Tibial nerve (tissue), 4 donors: ENCODE measurements at regions not wholly inside any gene's neighbourhood (a gene's known extent, or its start where the extent isn't known, plus 50 kb on each side); places are given as distances from the start of the nearest gene placed in this dataset.

Experiments
- DNase-seq, 2 donors: peaks; one replicate each; pipeline ENCODE4 v3.0.0-alpha.2; 2019; ENCODE audit warnings: low spot score in 2 of 2
- H3K27ac ChIP-seq, 4 donors: fragments of 200-600 bp; sonication (generic) in 3 of 4; one replicate each; pipeline ENCODE4 v1.5.1; 2017 to 2019; ENCODE audit warnings: mild to moderate bottlenecking in 1 of 4
- H3K27me3 ChIP-seq, 2 donors: fragments of 200-600 bp; sonication (generic) in 1 of 2; one replicate each; pipeline versions ENCODE4 v1.5.1 to v1.6.0; 2017 to 2019
- H3K36me3 ChIP-seq, 3 donors: fragments of 200-600 bp; sonication (generic); one replicate each; pipeline ENCODE4 v1.5.1; 2018 to 2019
- H3K4me1 ChIP-seq, 4 donors: fragments of 200-600 bp; sonication (generic) in 3 of 4; one replicate each; pipeline ENCODE4 v1.5.1; 2017 to 2019
- H3K4me3 ChIP-seq, 4 donors: fragments of 200-600 bp; sonication (generic) in 3 of 4; one replicate each; pipeline ENCODE4 v1.5.1; 2017 to 2019; ENCODE audit warnings: mild to moderate bottlenecking in 1 of 4, moderate library complexity in 1 of 4
- H3K9me3 ChIP-seq, 4 donors: fragments of 200-600 bp; sonication (generic) in 3 of 4; one replicate each; pipeline ENCODE4 v1.5.1; 2017 to 2019
- CTCF ChIP-seq, 5 experiments: fragments of 200-600 bp in 3 of 5; fragments of 450-650 bp in 2 of 5; sonication (generic) in 3 of 5; IDR thresholded peaks; one replicate each; pipeline ENCODE4 v1.5.1; 2016 to 2019; ENCODE audit warnings: antibody characterized with exemption in 5 of 5, mild to moderate bottlenecking in 3 of 5, moderate library complexity in 2 of 5
- EP300 ChIP-seq, 2 donors: sonication (generic); formaldehyde crosslinking; IDR thresholded peaks; one replicate each; pipeline ENCODE4 v1.6.1; 2017; ENCODE audit warnings: antibody characterized with exemption in 2 of 2, mild to moderate bottlenecking in 1 of 2
- POLR2A ChIP-seq, 2 donors: fragments of 450-650 bp; IDR thresholded peaks; one replicate each; pipeline ENCODE4 v1.6.1; 2017; ENCODE audit warnings: antibody characterized with exemption in 2 of 2, mild to moderate bottlenecking in 2 of 2, moderate library complexity in 2 of 2
- WGBS, 2 donors: methylation state at CpG; one replicate each; pipeline ENCODE4 v1.1.5; 2018; 5-methylcytosine and 5-hydroxymethylcytosine counted together

GRCh38 chr4:182124359-182124758, 118.8 kb upstream of the TENM3 start:
- no peak for DNase-seq
- WGBS, 2 donors, result 85 to 92% methylated on average over 7 of the region's 7 CpGs
- Histone ChIP-seq H3K4me3 (no peak overlapping the region), H3K36me3 (no peaks in the 10 kb centered on the region), H3K4me1 (peaks cover 0 to 6% (median 0%) of the 10 kb centered on the region in 4 donors), H3K9me3 (peaks cover 0 to 19% (median 0%) of the 10 kb centered on the region in 4 donors), H3K27me3 (no peaks in the 10 kb centered on the region), H3K27ac (no peak overlapping the region)
- TF ChIP-seq POLR2A (IDR thresholded peaks at IDR 0.05) (no peak), EP300 (IDR thresholded peaks at IDR 0.05) (no peak), CTCF (IDR thresholded peaks at IDR 0.05) (no peak)

- H3K27me3 ChIP-seq, result no peaks in the 10 kb centered on the region
- peaks cover 0 to 6% (median 0%) of the 10 kb centered on the region in 4 donors for H3K4me1 ChIP-seq
- H3K9me3 ChIP-seq, result peaks cover 0 to 19% (median 0%) of the 10 kb centered on the region in 4 donors
- H3K27ac ChIP-seq, result no peak overlapping the region
- no peak overlapping the region for H3K4me3 ChIP-seq
- no peak for TF ChIP-seq POLR2A (IDR thresholded peaks at IDR 0.05)
- WGBS, 2 donors, result 42 to 52% methylated on average over 5 of the region's 5 CpGs
- DNase-seq, result no peak
- H3K36me3 ChIP-seq, result no peaks in the 10 kb centered on the region
Measured at GRCh38 chr4:182126096-182126495, 117.1 kb upstream of the TENM3 start.

- TF ChIP-seq POLR2A (IDR thresholded peaks at IDR 0.05), result no peak
- no peak for TF ChIP-seq CTCF (IDR thresholded peaks at IDR 0.05)
- no peak for TF ChIP-seq EP300 (IDR thresholded peaks at IDR 0.05)
- Histone ChIP-seq H3K4me1 (peaks cover 0 to 6% (median 0%) of the 10 kb centered on the region in 4 donors), H3K9me3 (peaks cover 0 to 15% (median 0%) of the 10 kb centered on the region in 4 donors), H3K27me3 (no peaks in the 10 kb centered on the region), H3K4me3 (no peak overlapping the region), H3K36me3 (no peaks in the 10 kb centered on the region), H3K27ac (no peak overlapping the region)
- WGBS, 2 donors, result 78 to 84% methylated on average over 2 of the region's 2 CpGs
- DNase-seq, result no peak
Measured at GRCh38 chr4:182126603-182127002, 116.6 kb upstream of the TENM3 start.

- WGBS, 2 donors, result 88 to 91% methylated on average over 3 of the region's 3 CpGs
- no peaks in the 10 kb centered on the region for H3K9me3 ChIP-seq
- no peak for DNase-seq
- TF ChIP-seq POLR2A (IDR thresholded peaks at IDR 0.05), result no peak
- TF ChIP-seq CTCF (IDR thresholded peaks at IDR 0.05), result no peak
- TF ChIP-seq EP300 (IDR thresholded peaks at IDR 0.05), result no peak
- H3K4me3 ChIP-seq, result no peak overlapping the region
- no peak overlapping the region for H3K27ac ChIP-seq
- no peaks in the 10 kb centered on the region for H3K36me3 ChIP-seq
- no peaks in the 10 kb centered on the region for H3K27me3 ChIP-seq
- peaks cover 0 to 2% (median 0%) of the 10 kb centered on the region in 4 donors for H3K4me1 ChIP-seq
Measured at GRCh38 chr4:182133033-182133432, 110.2 kb upstream of the TENM3 start.

- Histone ChIP-seq H3K4me1 (peaks cover 0 to 2% (median 0%) of the 10 kb centered on the region in 4 donors), H3K9me3 (no peaks in the 10 kb centered on the region), H3K27me3 (no peaks in the 10 kb centered on the region), H3K36me3 (no peaks in the 10 kb centered on the region), H3K4me3 (no peak overlapping the region), H3K27ac (no peak overlapping the region)
- DNase-seq, result no peak
- TF ChIP-seq CTCF (IDR thresholded peaks at IDR 0.05) (no peak), POLR2A (IDR thresholded peaks at IDR 0.05) (no peak), EP300 (IDR thresholded peaks at IDR 0.05) (no peak)
Measured at GRCh38 chr4:182134261-182134660, 108.9 kb upstream of the TENM3 start.

- 59 to 61% methylated on average over 3 of the region's 3 CpGs for WGBS, 2 donors
- TF ChIP-seq EP300 (IDR thresholded peaks at IDR 0.05) (no peak), POLR2A (IDR thresholded peaks at IDR 0.05) (no peak), CTCF (IDR thresholded peaks at IDR 0.05) (no peak)
Measured at GRCh38 chr4:182136201-182136600, 107.0 kb upstream of the TENM3 start.

More at GRCh38 chr4:182136201-182136600, 107.0 kb upstream of the TENM3 start:
- Histone ChIP-seq H3K27me3 (peaks cover 0 to 10% of the 10 kb centered on the region in 2 donors), H3K4me3 (no peak overlapping the region), H3K4me1 (peaks cover 0 to 8% (median 0%) of the 10 kb centered on the region in 4 donors), H3K36me3 (no peaks in the 10 kb centered on the region), H3K27ac (no peak overlapping the region), H3K9me3 (no peaks in the 10 kb centered on the region)
- no peak for DNase-seq
